GM12878 (cell line): ENCODE measurements at regions not wholly inside any gene's neighbourhood (a gene's known extent, or its start where the extent isn't known, plus 50 kb on each side); places are given as distances from the start of the nearest gene placed in this dataset.

Experiments
- BACH1 ChIP-seq: fragments of 450-650 bp; IDR thresholded peaks from 2 replicates; pipeline ENCODE4 v1.6.1; 2017; ENCODE audit warnings: mild to moderate bottlenecking, borderline replicate concordance
- CBFB ChIP-seq: IDR thresholded peaks from 2 replicates; pipeline ENCODE4 v1.6.1; 2016; ENCODE audit warnings: antibody characterized with exemption, low read depth
- CUX1 ChIP-seq: IDR thresholded peaks from 2 replicates; pipeline ENCODE4 v1.6.1; 2012; ENCODE audit warnings: improper control_type of control experiment, low read depth, low read length; ENCODE audit not compliant: insufficient replicate concordance
- EGR1 ChIP-seq, 2 experiments: IDR thresholded peaks; 1 replicate in 1 of 2; 2 replicates in 1 of 2; pipeline ENCODE4 v1.6.1; 2011 to 2012; ENCODE audit warnings: low read depth in 2 of 2, low read length in 2 of 2, borderline replicate concordance in 1 of 2, mild to moderate bottlenecking in 1 of 2, moderate library complexity in 1 of 2
- HDGF ChIP-seq: fragments of 450-650 bp; IDR thresholded peaks from 2 replicates; pipeline ENCODE4 v1.6.1; 2016; ENCODE audit warnings: antibody characterized with exemption
- IRF4 ChIP-seq: IDR thresholded peaks from 2 replicates; pipeline ENCODE4 v1.6.1; 2011; ENCODE audit warnings: low read depth, low read length
- KLF5 ChIP-seq: fragments of 450-650 bp; IDR thresholded peaks from 2 replicates; pipeline ENCODE4 v1.6.1; 2014; ENCODE audit warnings: mild to moderate bottlenecking; ENCODE audit not compliant: partially characterized antibody
- MTA3 ChIP-seq: IDR thresholded peaks from 2 replicates; pipeline ENCODE4 v1.6.1; 2012; ENCODE audit warnings: low read length, inconsistent platforms, borderline replicate concordance
- RAD51 ChIP-seq: fragments of 450-650 bp; IDR thresholded peaks from 2 replicates; pipeline ENCODE4 v1.6.1; 2016; ENCODE audit warnings: moderate library complexity, mild to moderate bottlenecking, inconsistent platforms
- RB1 ChIP-seq: fragments of 450-650 bp; formaldehyde crosslinking; IDR thresholded peaks from 2 replicates; pipeline ENCODE4 v1.6.1; 2017; ENCODE audit warnings: mild to moderate bottlenecking, borderline replicate concordance
- RCOR1 ChIP-seq: conservative IDR thresholded peaks from 2 replicates; pipeline ENCODE4 v1.6.1; 2012; ENCODE audit warnings: low read depth, low read length, improper control_type of control experiment
- RELA ChIP-seq: fragments of 450-650 bp; IDR thresholded peaks from 2 replicates; pipeline ENCODE4 v1.8.0; 2014; ENCODE audit warnings: borderline replicate concordance; ENCODE audit not compliant: partially characterized antibody
- RFX5 ChIP-seq: IDR thresholded peaks from 2 replicates; pipeline ENCODE4 v1.6.1; 2011; ENCODE audit warnings: low read depth, low read length, improper control_type of control experiment
- RUNX3 ChIP-seq: IDR thresholded peaks from 2 replicates; pipeline ENCODE4 v1.6.1; 2012; ENCODE audit warnings: low read length, inconsistent platforms
- SMARCA5 ChIP-seq: fragments of 450-650 bp; IDR thresholded peaks from 2 replicates; pipeline ENCODE4 v1.6.1; 2017; ENCODE audit warnings: mild to moderate bottlenecking
- STAT1 ChIP-seq: fragments of 450-650 bp; conservative IDR thresholded peaks from 2 replicates; pipeline ENCODE4 v1.6.1; 2014; ENCODE audit warnings: antibody characterized with exemption, mild to moderate bottlenecking
- USF2 ChIP-seq: IDR thresholded peaks from 2 replicates; pipeline ENCODE4 v1.6.1; 2011; ENCODE audit warnings: low read depth, low read length, improper control_type of control experiment, borderline replicate concordance
- ZNF217 ChIP-seq: fragments of 450-650 bp; IDR thresholded peaks from 2 replicates; pipeline ENCODE4 v1.6.1; 2017; ENCODE audit warnings: antibody characterized with exemption, mild to moderate bottlenecking
- ZNF384 ChIP-seq: IDR thresholded peaks from 2 replicates; pipeline ENCODE4 v1.6.1; 2012; ENCODE audit warnings: low read depth, mild to moderate bottlenecking, low read length, improper control_type of control experiment, borderline replicate concordance
- ZNF687 ChIP-seq: fragments of 450-650 bp; IDR thresholded peaks from 2 replicates; pipeline ENCODE4 v1.6.1; 2017; ENCODE audit warnings: mild to moderate bottlenecking, moderate library complexity

- TF ChIP-seq USF2 (peak; percentile 19; the same call in 1 of the 2 replicates), RUNX3 (peak; percentile 98), STAT1 (no peak), EGR1 (IDR thresholded peaks at IDR 0.05; ENCODE audit: borderline replicate concordance in 1 of 2, low read depth in 2 of 2, low read length in 2 of 2) (peak in 1 of 2 experiments; percentile 36; a peak in 1 of 3 replicates), RFX5 (no peak), IRF4 (peak; percentile 86), RCOR1 (no peak), MTA3 (peak; percentile 63; the same call in 1 of the 2 replicates), KLF5 (no peak), RELA (peak; percentile 25), ZNF384 (no peak), ZNF217 (no peak), SMARCA5 (peak; percentile 73; the same call in 1 of the 2 replicates), HDGF (no peak), ZNF687 (no peak; the same call in none of the 2 replicates), RB1 (no peak), CUX1 (no peak), CBFB (peak; percentile 91), BACH1 (peak; percentile 84; the same call in 1 of the 2 replicates), RAD51 (peak; percentile 80)
Observed at GRCh38 chr7:92904244-92905131, 68.1 kb upstream of the CDK6 start (continued).
